Lower leg skin (tissue), 4 donors: ENCODE measurements at regions not wholly inside any gene's neighbourhood (a gene's known extent, or its start where the extent isn't known, plus 50 kb on each side); places are given as distances from the start of the nearest gene placed in this dataset.

Source experiments
- DNase-seq, 2 donors: peaks; one replicate each; pipeline ENCODE4 v3.0.0-alpha.2; 2019; ENCODE audit warnings: low spot score in 2 of 2
- H3K4me3 ChIP-seq: fragments of 200-600 bp; sonication (generic); 2 replicates; pipeline ENCODE4 v1.5.1; 2017; ENCODE audit warnings: mild to moderate bottlenecking, low read depth; ENCODE audit not compliant: poor library complexity, severe bottlenecking
- POLR2A ChIP-seq, 2 donors: fragments of 450-650 bp; IDR thresholded peaks; one replicate each; pipeline ENCODE4 v1.6.1; 2016 to 2017; ENCODE audit warnings: antibody characterized with exemption in 2 of 2, mild to moderate bottlenecking in 1 of 2, moderate library complexity in 1 of 2
- WGBS, 2 donors: methylation state at CpG; one replicate each; pipeline ENCODE4 v1.1.5; 2018; 5-methylcytosine and 5-hydroxymethylcytosine counted together
- intact Hi-C: fragments of 100-400 bp; cut with DNase I; formaldehyde crosslinking; loops from one replicate; pipeline ENCODE4 v1.15.0; 2023; ENCODE audit warnings: low total_unique reads
- TF ChIP-seq, protein P1 (sequence below), 3 donors: fragments of 450-650 bp; IDR thresholded peaks; one replicate each; pipeline ENCODE4 v1.5.1; 2016; ENCODE audit warnings: antibody characterized with exemption in 3 of 3, mild to moderate bottlenecking in 3 of 3, moderate library complexity in 2 of 3

GRCh38 chr9:89752154-89752553 lies 147.3 kb downstream of the GADD45G start:
- H3K4me3 ChIP-seq: no peak overlapping the region
- DNase-seq: no peak
- WGBS, 2 donors: 91 to 93% methylated on average over 4 of the region's 4 CpGs
- intact Hi-C loops: no loop called here
- TF ChIP-seq, protein P1, sequence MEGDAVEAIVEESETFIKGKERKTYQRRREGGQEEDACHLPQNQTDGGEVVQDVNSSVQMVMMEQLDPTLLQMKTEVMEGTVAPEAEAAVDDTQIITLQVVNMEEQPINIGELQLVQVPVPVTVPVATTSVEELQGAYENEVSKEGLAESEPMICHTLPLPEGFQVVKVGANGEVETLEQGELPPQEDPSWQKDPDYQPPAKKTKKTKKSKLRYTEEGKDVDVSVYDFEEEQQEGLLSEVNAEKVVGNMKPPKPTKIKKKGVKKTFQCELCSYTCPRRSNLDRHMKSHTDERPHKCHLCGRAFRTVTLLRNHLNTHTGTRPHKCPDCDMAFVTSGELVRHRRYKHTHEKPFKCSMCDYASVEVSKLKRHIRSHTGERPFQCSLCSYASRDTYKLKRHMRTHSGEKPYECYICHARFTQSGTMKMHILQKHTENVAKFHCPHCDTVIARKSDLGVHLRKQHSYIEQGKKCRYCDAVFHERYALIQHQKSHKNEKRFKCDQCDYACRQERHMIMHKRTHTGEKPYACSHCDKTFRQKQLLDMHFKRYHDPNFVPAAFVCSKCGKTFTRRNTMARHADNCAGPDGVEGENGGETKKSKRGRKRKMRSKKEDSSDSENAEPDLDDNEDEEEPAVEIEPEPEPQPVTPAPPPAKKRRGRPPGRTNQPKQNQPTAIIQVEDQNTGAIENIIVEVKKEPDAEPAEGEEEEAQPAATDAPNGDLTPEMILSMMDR (IDR thresholded peaks at IDR 0.05): no peak
- TF ChIP-seq POLR2A (IDR thresholded peaks at IDR 0.05): no peak

DNA sequence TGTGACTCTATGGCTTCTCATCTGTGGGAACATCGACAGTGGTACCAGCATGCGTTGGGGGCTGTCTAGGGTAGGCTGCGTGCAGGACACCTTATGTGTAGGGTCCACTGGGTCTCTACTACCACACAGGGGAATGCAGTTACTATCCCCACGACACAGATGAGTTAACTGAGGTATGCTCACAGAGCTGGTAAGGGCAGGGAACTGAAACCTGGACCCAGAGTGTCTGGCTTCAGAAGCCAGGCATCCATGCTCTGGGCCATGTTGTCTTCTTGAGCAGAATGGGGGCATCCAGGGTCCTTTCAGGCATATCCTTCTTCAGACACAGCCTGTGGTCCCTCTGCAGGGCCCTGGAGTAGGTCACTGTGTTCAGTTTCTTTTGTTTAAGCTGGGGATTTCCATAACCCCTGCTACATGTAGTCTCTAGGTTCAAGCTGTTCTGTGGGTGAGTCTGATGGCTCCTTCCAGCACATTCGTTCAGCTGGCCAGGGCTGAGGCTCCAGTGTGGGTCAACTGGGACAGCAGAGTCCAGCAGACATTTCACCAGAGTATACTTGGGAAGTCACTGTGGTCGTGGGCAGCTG lies 148.8 kb downstream of the GADD45G start:
- intact Hi-C loops: no loop called here
- DNase-seq: no peak
- WGBS, 2 donors: 88% methylated on average over 6 of the region's 6 CpGs
- TF ChIP-seq, protein P1 (IDR thresholded peaks at IDR 0.05): no peak
- TF ChIP-seq POLR2A (IDR thresholded peaks at IDR 0.05): no peak
- H3K4me3 ChIP-seq: no peak overlapping the region

- WGBS, 2 donors: 93 to 100% methylated on average over 1 of the region's 1 CpG
- DNase-seq: no peak
- intact Hi-C loops: no loop called here
- TF ChIP-seq, protein P1 (IDR thresholded peaks at IDR 0.05): no peak
- no peak for TF ChIP-seq POLR2A (IDR thresholded peaks at IDR 0.05)
- H3K4me3 ChIP-seq: no peak overlapping the region
Observed at GRCh38 chr9:89754193-89754592, 149.4 kb downstream of the GADD45G start.

DNA sequence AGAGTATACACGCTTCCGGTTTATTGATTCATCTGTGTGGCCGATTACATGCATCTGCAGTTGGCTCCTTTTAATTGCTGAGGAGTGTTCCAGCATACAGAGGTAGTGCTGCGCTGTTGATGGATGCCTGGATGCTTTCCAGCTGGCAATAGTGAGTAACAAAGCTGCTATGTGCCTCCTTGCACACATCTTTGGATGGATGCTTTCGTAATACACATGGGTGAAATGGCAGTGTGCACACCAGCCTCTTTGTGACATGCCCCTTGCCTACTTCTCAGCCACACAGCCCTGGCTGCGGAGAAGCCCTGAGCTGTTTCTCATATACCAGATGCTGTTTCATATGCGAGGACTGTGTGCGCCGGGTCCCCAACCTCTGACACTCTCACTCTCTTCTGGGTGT lies 151.0 kb downstream of the GADD45G start:
- no peak overlapping the region for H3K4me3 ChIP-seq
- intact Hi-C loops: no loop called here
- WGBS, 2 donors: 50 to 62% methylated on average over 9 of the region's 9 CpGs
- TF ChIP-seq POLR2A (IDR thresholded peaks at IDR 0.05): no peak
- TF ChIP-seq, protein P1 (IDR thresholded peaks at IDR 0.05): no peak
- no peak for DNase-seq

DNA sequence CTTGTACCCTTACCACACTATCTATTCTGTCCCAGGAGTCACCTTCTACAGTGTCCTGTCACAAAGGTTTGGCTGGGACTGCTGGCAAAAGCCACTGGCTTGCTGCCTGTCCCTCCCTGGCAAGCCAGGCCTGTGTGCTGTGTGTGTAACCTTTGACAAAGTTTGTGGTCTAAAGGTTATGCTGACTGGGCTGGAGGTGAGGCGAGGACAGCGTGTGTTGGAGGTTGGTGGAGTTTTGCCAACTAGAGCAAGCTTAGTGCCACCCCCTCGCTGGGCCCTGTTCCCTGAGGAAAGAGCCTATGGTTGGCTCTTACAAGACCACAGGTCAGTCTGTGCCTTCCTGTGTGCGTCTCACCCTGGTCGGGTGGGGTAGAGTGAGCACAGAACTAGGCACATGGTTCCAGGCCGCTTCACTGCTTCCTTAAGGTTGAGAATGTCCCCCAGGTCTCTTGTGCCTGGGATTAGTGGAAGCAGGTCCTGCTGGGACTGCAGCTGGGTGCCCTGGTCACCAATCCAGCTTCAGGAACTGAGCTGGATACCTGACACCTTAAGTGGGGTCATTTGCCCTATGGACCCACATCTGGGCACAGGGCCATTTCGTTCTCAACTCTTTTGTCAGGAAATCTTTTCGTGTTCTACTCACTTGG lies 152.2 kb downstream of the GADD45G start:
- intact Hi-C loops: no loop called here

More for the DNA sequence above, 152.2 kb downstream of the GADD45G start:
- TF ChIP-seq POLR2A (IDR thresholded peaks at IDR 0.05): no peak
- TF ChIP-seq, protein P1 (IDR thresholded peaks at IDR 0.05): no peak
- no peak overlapping the region for H3K4me3 ChIP-seq
- 78 to 80% methylated on average over 8 of the region's 8 CpGs for WGBS, 2 donors
- no peak for DNase-seq
